IMR-90 (cell line): ENCODE measurements at regions not wholly inside any gene's neighbourhood (a gene's known extent, or its start where the extent isn't known, plus 50 kb on each side); places are given as distances from the start of the nearest gene placed in this dataset.
A peak's percentile ranks its signal among the peaks of the same experiment; 100 is the strongest.

Experiments used
- BHLHE40 ChIP-seq: fragments of 150-350 bp; IDR thresholded peaks from 2 replicates; pipeline ENCODE4 v1.6.1; 2016; ENCODE audit warnings: mild to moderate bottlenecking, low read depth, low read length
- CHD1 ChIP-seq: IDR thresholded peaks from 2 replicates; pipeline ENCODE4 v1.6.1; 2012; ENCODE audit warnings: low read depth, low read length, improper control_type of control experiment
- CTCF ChIP-seq: conservative IDR thresholded peaks from 2 replicates; pipeline ENCODE4 v1.5.1; 2012; ENCODE audit warnings: mild to moderate bottlenecking, low read depth, low read length, improper control_type of control experiment
- ELK1 ChIP-seq: fragments of 150-350 bp; IDR thresholded peaks from 2 replicates; pipeline ENCODE4 v1.6.1; 2016; ENCODE audit warnings: low read depth, mild to moderate bottlenecking, low read length, moderate library complexity, borderline replicate concordance
- FOS ChIP-seq: fragments of 150-350 bp; IDR thresholded peaks from 2 replicates; pipeline ENCODE4 v1.6.1; 2016; ENCODE audit warnings: low read depth, low read length
- MAFK ChIP-seq: IDR thresholded peaks from 2 replicates; pipeline ENCODE4 v1.6.1; 2012; ENCODE audit warnings: low read depth, low read length, improper control_type of control experiment
- MXI1 ChIP-seq: IDR thresholded peaks from 2 replicates; pipeline ENCODE4 v1.6.1; 2012; ENCODE audit warnings: low read depth, mild to moderate bottlenecking, low read length, moderate library complexity, borderline replicate concordance
- POLR2A ChIP-seq: IDR thresholded peaks from 2 replicates; pipeline ENCODE4 v1.6.1; 2012; ENCODE audit warnings: mild to moderate bottlenecking, low read depth, low read length
- RAD21 ChIP-seq: IDR thresholded peaks from 2 replicates; pipeline ENCODE4 v1.6.1; 2012; ENCODE audit warnings: low read length, improper control_type of control experiment
- RCOR1 ChIP-seq: IDR thresholded peaks from 2 replicates; pipeline ENCODE4 v1.6.1; 2012; ENCODE audit warnings: mild to moderate bottlenecking, low read length, improper control_type of control experiment; ENCODE audit not compliant: insufficient replicate concordance
- RFX5 ChIP-seq: IDR thresholded peaks from 2 replicates; pipeline ENCODE4 v1.8.0; 2012; ENCODE audit warnings: low read depth, mild to moderate bottlenecking, low read length, moderate library complexity
- SMC3 ChIP-seq: fragments of 150-350 bp; IDR thresholded peaks from 2 replicates; pipeline ENCODE4 v1.6.1; 2016; ENCODE audit warnings: low read depth, mild to moderate bottlenecking, antibody characterized with exemption, low read length, moderate library complexity
- USF2 ChIP-seq: fragments of 150-350 bp; IDR thresholded peaks from 2 replicates; pipeline ENCODE4 v1.6.1; 2017; ENCODE audit warnings: mild to moderate bottlenecking, antibody characterized with exemption, low read length, low read depth

- TF ChIP-seq CTCF (peak; percentile 70), MXI1 (no peak), POLR2A (no peak), RCOR1 (no peak), MAFK (no peak), SMC3 (peak; percentile 69), ELK1 (no peak), RAD21 (peak; percentile 77), BHLHE40 (no peak), RFX5 (no peak), USF2 (no peak), FOS (no peak), CHD1 (no peak)
Observed at GRCh38 chr10:23994459-23995046, 214.4 kb upstream of the KIAA1217 start.
